Left lung (tissue), 4 donors: ENCODE measurements at regions not wholly inside any gene's neighbourhood (a gene's known extent, or its start where the extent isn't known, plus 50 kb on each side); places are given as distances from the start of the nearest gene placed in this dataset.

Experiments used
- ATAC-seq: fragments of 200-7000 bp; cut with Tn5 transposase; one replicate; pipeline ENCODE4 v1.9.1; 2020; ENCODE audit warnings: moderate library complexity
- DNase-seq, 4 donors: peaks; one replicate each; pipeline ENCODE4 v3.0.0-alpha.2; 2013 to 2020
- H3K27ac ChIP-seq, 2 donors: fragments of 200-600 bp; sonication (generic) in 1 of 2; one replicate each; pipeline versions ENCODE4 v1.5.0 to v1.8.0; 2020 to 2021
- H3K27me3 ChIP-seq, 2 donors: fragments of 200-600 bp; sonication (generic) in 1 of 2; one replicate each; pipeline versions ENCODE4 v1.5.0 to v1.8.0; 2020 to 2021
- H3K36me3 ChIP-seq, 2 donors: fragments of 200-600 bp; sonication (generic) in 1 of 2; one replicate each; pipeline versions ENCODE4 v1.5.0 to v1.8.0; 2020 to 2021
- H3K4me1 ChIP-seq, 2 donors: fragments of 200-600 bp; one replicate each; pipeline ENCODE4 v1.8.0; 2021
- H3K4me3 ChIP-seq, 2 donors: fragments of 200-600 bp; sonication (generic) in 1 of 2; one replicate each; pipeline versions ENCODE4 v1.5.0 to v1.8.0; 2020 to 2021; ENCODE audit warnings: mild to moderate bottlenecking in 1 of 2
- H3K9me3 ChIP-seq, 2 donors: fragments of 200-600 bp; sonication (generic) in 1 of 2; one replicate each; pipeline versions ENCODE4 v1.5.0 to v1.8.0; 2020 to 2021
- CTCF ChIP-seq, 2 donors: fragments of 200-600 bp; sonication (generic) in 1 of 2; IDR thresholded peaks; one replicate each; pipeline versions ENCODE4 v1.5.0 to v1.8.0; 2021; ENCODE audit warnings: antibody characterized with exemption in 2 of 2
- intact Hi-C, 2 donors: fragments of 100-400 bp; cut with DNase I; formaldehyde crosslinking; loops; one replicate each; pipeline versions ENCODE4 v1.11.2 to v1.14.2; 2022
- donor health status: DM: no; HTN: yes; CAD: no.
- donor health status: DM: no; HTN: no; CAD: no.

DNA sequence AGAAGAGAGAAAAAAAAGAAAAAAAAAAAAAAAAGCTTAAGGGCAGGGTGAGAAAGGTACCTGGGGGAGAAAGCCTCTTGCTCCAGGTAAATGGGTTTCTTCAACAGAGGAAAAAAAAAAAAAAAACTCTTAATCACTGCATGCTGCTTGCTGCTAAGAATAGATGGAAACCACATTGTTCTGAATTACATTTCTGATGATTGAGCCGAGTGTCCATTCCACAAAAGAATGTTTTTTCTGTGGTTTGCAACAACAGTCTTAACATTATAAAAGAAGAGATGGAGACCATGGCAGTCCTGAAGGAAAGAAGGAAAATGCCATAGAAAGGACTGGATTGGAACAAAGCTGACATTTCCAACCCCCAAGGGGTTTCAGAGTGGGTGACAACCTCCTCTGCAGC, 1312.7 kb downstream of the SLITRK1 start:
- H3K4me3 ChIP-seq = no peak overlapping the region
- H3K4me1 ChIP-seq = no peaks in the 10 kb centered on the region
- ATAC-seq (no peak), DNase-seq (no peak)
- H3K27ac ChIP-seq = no peak overlapping the region
- intact Hi-C loops = no loop called here
- no peak for TF ChIP-seq CTCF (IDR thresholded peaks at IDR 0.05)
- H3K9me3 ChIP-seq = peaks cover 0 to 5% of the 10 kb centered on the region in 2 donors
- H3K36me3 ChIP-seq = no peaks in the 10 kb centered on the region
- H3K27me3 ChIP-seq = no peaks in the 10 kb centered on the region

DNA sequence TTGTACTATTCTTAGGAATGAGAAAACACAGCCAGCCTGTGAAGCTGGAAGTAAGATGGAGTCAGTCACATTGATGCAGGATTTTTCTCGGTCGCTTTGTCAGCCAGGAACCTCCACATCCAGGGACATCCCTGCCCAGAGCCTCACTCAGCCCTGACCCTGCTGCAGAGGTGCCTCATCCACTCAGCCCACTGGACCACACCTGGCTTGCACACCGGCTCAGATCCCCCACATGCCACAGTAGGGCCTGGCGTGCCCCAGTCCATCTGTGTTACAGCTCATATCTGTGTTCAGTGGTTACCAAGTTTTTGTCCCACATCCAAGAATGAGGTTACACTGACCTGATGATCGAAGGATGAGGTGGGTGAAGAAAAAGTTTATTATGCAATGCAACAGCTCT, 1315.4 kb downstream of the SLITRK1 start:
- no peak overlapping the region for H3K27ac ChIP-seq
- no peak for DNase-seq
- peaks cover 0 to 5% of the 10 kb centered on the region in 2 donors for H3K9me3 ChIP-seq
- no peak for ATAC-seq
- no peaks in the 10 kb centered on the region for H3K36me3 ChIP-seq
- H3K27me3 ChIP-seq = no peaks in the 10 kb centered on the region
- no peaks in the 10 kb centered on the region for H3K4me1 ChIP-seq
- intact Hi-C loops = no loop called here
- no peak for TF ChIP-seq CTCF (IDR thresholded peaks at IDR 0.05)
- H3K4me3 ChIP-seq = no peak overlapping the region

GRCh38 chr13:82565201-82565600, 1317.1 kb downstream of the SLITRK1 start:
- H3K4me3 ChIP-seq = no peak overlapping the region
- no peaks in the 10 kb centered on the region for H3K4me1 ChIP-seq
- no peak for TF ChIP-seq CTCF (IDR thresholded peaks at IDR 0.05)
- no peaks in the 10 kb centered on the region for H3K27me3 ChIP-seq
- H3K9me3 ChIP-seq = peaks cover 0 to 5% of the 10 kb centered on the region in 2 donors
- H3K36me3 ChIP-seq = no peaks in the 10 kb centered on the region
- H3K27ac ChIP-seq = no peak overlapping the region
- intact Hi-C loops = no loop called here
- DNase-seq = no peak
- ATAC-seq = no peak

DNA sequence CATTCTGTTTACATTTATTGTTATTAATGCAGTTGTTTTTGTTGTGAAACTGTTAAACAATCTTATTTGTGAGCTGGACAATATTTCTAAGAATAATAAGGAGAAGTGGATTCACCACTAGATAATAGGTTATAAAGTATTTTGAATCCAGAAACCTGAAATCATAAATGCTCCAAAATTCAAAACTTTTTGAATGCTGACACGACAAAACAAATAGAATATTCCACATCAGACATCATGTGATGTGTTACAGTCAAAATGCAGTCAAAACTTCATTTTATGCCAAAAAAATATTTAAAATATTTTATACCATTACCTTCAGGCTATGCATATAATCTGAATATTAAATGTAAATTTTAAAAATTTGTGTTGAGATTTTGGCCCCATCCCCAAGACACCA, 1321.4 kb downstream of the SLITRK1 start:
- no peak for TF ChIP-seq CTCF (IDR thresholded peaks at IDR 0.05)
- Histone ChIP-seq H3K27me3 (no peaks in the 10 kb centered on the region), H3K27ac (no peak overlapping the region), H3K4me1 (no peaks in the 10 kb centered on the region), H3K4me3 (no peak overlapping the region), H3K36me3 (no peaks in the 10 kb centered on the region), H3K9me3 (peaks cover 0 to 3% of the 10 kb centered on the region in 2 donors)
- ATAC-seq = no peak
- no peak for DNase-seq
- intact Hi-C loops = no loop called here

- H3K27me3 ChIP-seq = no peaks in the 10 kb centered on the region
- ATAC-seq (no peak), DNase-seq (no peak)
- no peak for TF ChIP-seq CTCF (IDR thresholded peaks at IDR 0.05)
- no peaks in the 10 kb centered on the region for H3K4me1 ChIP-seq
- no peak overlapping the region for H3K4me3 ChIP-seq
- H3K9me3 ChIP-seq = no peaks in the 10 kb centered on the region
- H3K27ac ChIP-seq = no peak overlapping the region
- H3K36me3 ChIP-seq = no peaks in the 10 kb centered on the region
- intact Hi-C loops = no loop called here
Observed at GRCh38 chr13:82522872-82523271, 1359.4 kb downstream of the SLITRK1 start.
